Psoas muscle (tissue), 7 donors: ENCODE measurements at regions not wholly inside any gene's neighbourhood (a gene's known extent, or its start where the extent isn't known, plus 50 kb on each side); places are given as distances from the start of the nearest gene placed in this dataset.

Source experiments
- ATAC-seq, 4 donors: fragments of 200-7000 bp; cut with Tn5 transposase; one replicate each; pipeline ENCODE4 v1.9.1; 2020; ENCODE audit warnings: moderate library complexity in 3 of 4, mild to moderate bottlenecking in 2 of 4
- DNase-seq, 2 donors: peaks; one replicate each; pipeline ENCODE4 v3.0.0-alpha.2; 2020
- H3K27ac ChIP-seq: fragments of 200-600 bp; one replicate; pipeline ENCODE4 v1.8.0; 2022
- H3K27me3 ChIP-seq, 3 donors: fragments of 200-600 bp in 1 of 3; one replicate each; pipeline versions ENCODE4 v1.6.1 to v1.8.0; 2013 to 2022; ENCODE audit warnings: low read length in 2 of 3, mild to moderate bottlenecking in 2 of 3, moderate library complexity in 1 of 3; ENCODE audit not compliant: insufficient read depth in 3 of 3
- H3K36me3 ChIP-seq, 2 donors: fragments of 200-600 bp in 1 of 2; one replicate each; pipeline versions ENCODE4 v1.6.1 to v1.8.0; 2013 to 2022; ENCODE audit warnings: low read depth in 1 of 2, mild to moderate bottlenecking in 1 of 2, moderate library complexity in 1 of 2; ENCODE audit not compliant: insufficient read depth in 1 of 2
- H3K4me1 ChIP-seq: fragments of 200-600 bp; one replicate; pipeline ENCODE4 v1.8.0; 2022
- H3K4me3 ChIP-seq: fragments of 200-600 bp; one replicate; pipeline ENCODE4 v1.8.0; 2022; ENCODE audit warnings: mild to moderate bottlenecking
- H3K9me3 ChIP-seq: fragments of 200-600 bp; one replicate; pipeline ENCODE4 v1.8.0; 2022
- CTCF ChIP-seq: fragments of 200-600 bp; IDR thresholded peaks from one replicate; pipeline ENCODE4 v1.8.0; 2022; ENCODE audit warnings: antibody characterized with exemption
- WGBS, 3 donors: extraction: QIAGEN DNeasy Blood & Tissue Kit; methylation state at CpG; one replicate each; pipeline versions ENCODE4 v1.1.6 to v1.1.7; 2013; 5-methylcytosine and 5-hydroxymethylcytosine counted together
- intact Hi-C, 2 donors: fragments of 100-400 bp; cut with DNase I; formaldehyde crosslinking; loops; one replicate each; pipeline versions ENCODE4 v1.11.0 to v1.14.2; 2022
- donor health status: healthy with polysubstance abuse.
- donor health status: DM: no; HTN: no; CAD: no; lungs with moderate emphysema.
- donor health status: Bipolar disorder and iron deficiency.
- donor health status: healthy.
- donor health status: DM: yes; HTN: yes; CAD: no.
- donor health status: DM: no; HTN: no; CAD: no.
- donor health status: DM: yes; HTN: yes; CAD: no.

GRCh38 chrX:7272346-7272745, 124.4 kb upstream of the PUDP start:
- WGBS, 3 donors = 70 to 84% (median 70%) methylated on average over 6 of the region's 6 CpGs
- Histone ChIP-seq H3K4me1 (no peaks in the 10 kb centered on the region), H3K4me3 (no peak overlapping the region), H3K27me3 (no peaks in the 10 kb centered on the region), H3K9me3 (no peaks in the 10 kb centered on the region), H3K27ac (no peak overlapping the region), H3K36me3 (no peaks in the 10 kb centered on the region)
- no peak for DNase-seq
- intact Hi-C loops = no loop called here
- TF ChIP-seq CTCF = no peak
- no peak for ATAC-seq

- Histone ChIP-seq H3K36me3 (no peaks in the 10 kb centered on the region), H3K9me3 (no peaks in the 10 kb centered on the region), H3K27ac (no peak overlapping the region), H3K27me3 (no peaks in the 10 kb centered on the region), H3K4me1 (no peaks in the 10 kb centered on the region), H3K4me3 (no peak overlapping the region)
- 57 to 77% (median 68%) methylated on average over 3 of the region's 3 CpGs for WGBS, 3 donors
- intact Hi-C loops = no loop called here
- DNase-seq = no peak
- no peak for ATAC-seq
- no peak for TF ChIP-seq CTCF
Measured at GRCh38 chrX:7270933-7271332, 123.0 kb upstream of the PUDP start.

DNA sequence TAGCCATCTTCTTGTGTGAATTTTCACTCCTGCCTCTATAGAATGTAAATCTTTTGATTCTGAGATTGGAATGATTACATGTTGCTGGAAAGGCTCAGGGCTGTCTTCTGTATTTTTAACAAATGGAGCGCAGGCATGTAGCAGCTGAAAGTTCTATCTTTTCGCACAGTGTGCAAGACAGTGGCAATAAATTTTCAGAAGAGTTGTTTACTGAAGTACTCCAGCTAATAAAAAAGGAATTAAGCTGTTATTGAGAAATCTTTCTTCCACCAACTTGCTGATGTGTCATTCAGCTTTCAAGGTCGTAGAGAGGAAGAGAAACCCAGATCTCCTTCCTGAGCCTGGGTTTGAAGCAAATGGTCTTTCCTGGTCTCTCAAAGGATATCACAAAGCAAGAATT, 122.0 kb upstream of the PUDP start:
- 45 to 68% (median 57%) methylated on average over 3 of the region's 3 CpGs for WGBS, 3 donors
- no peak overlapping the region for H3K27ac ChIP-seq

GRCh38 chrX:7269589-7269988, 121.6 kb upstream of the PUDP start:
- no peak overlapping the region for H3K27ac ChIP-seq
- intact Hi-C loops = no loop called here

More for the DNA sequence above, 122.0 kb upstream of the PUDP start:
- Histone ChIP-seq H3K36me3 (no peaks in the 10 kb centered on the region), H3K4me3 (no peak overlapping the region), H3K27me3 (no peaks in the 10 kb centered on the region), H3K9me3 (no peaks in the 10 kb centered on the region), H3K4me1 (no peaks in the 10 kb centered on the region)
- intact Hi-C loops = no loop called here
- no peak for TF ChIP-seq CTCF
- no peak for ATAC-seq
- no peak for DNase-seq

More at GRCh38 chrX:7269589-7269988, 121.6 kb upstream of the PUDP start:
- no peaks in the 10 kb centered on the region for H3K9me3 ChIP-seq
- no peak for TF ChIP-seq CTCF
- H3K4me1 ChIP-seq = no peaks in the 10 kb centered on the region
- no peaks in the 10 kb centered on the region for H3K27me3 ChIP-seq
- no peak overlapping the region for H3K4me3 ChIP-seq
- WGBS, 3 donors = 68 to 79% (median 72%) methylated on average over 5 of the region's 5 CpGs
- ATAC-seq (no peak), DNase-seq (no peak)
- H3K36me3 ChIP-seq = no peaks in the 10 kb centered on the region
